Kidney epithelial cell (primary cell): ENCODE measurements at regions not wholly inside any gene's neighbourhood (a gene's known extent, or its start where the extent isn't known, plus 50 kb on each side); places are given as distances from the start of the nearest gene placed in this dataset.

Experiments used
- DNase-seq: peaks from one replicate; pipeline ENCODE4 v3.0.0-alpha.2; 2010; ENCODE audit warnings: low read depth
- H3K27me3 ChIP-seq: 2 replicates; pipeline ENCODE4 v1.6.0; 2011; ENCODE audit warnings: low read length; ENCODE audit not compliant: control insufficient read depth, insufficient read depth
- H3K36me3 ChIP-seq: 2 replicates; pipeline ENCODE4 v1.5.1; 2011; ENCODE audit warnings: low read length; ENCODE audit not compliant: control insufficient read depth, insufficient read depth
- H3K4me3 ChIP-seq: 2 replicates; pipeline ENCODE4 v1.5.1; 2011; ENCODE audit warnings: low read depth, mild to moderate bottlenecking, control low read depth, low read length
- CTCF ChIP-seq: IDR thresholded peaks from 2 replicates; pipeline ENCODE4 v1.5.1; 2011; ENCODE audit warnings: mild to moderate bottlenecking, moderate library complexity, low read length, control low read depth, inconsistent platforms; ENCODE audit not compliant: insufficient read depth, poor library complexity, severe bottlenecking

- no peak overlapping the region for H3K4me3 ChIP-seq
- no peak for DNase-seq
- no peaks in the 10 kb centered on the region for H3K27me3 ChIP-seq
- no peaks in the 10 kb centered on the region for H3K36me3 ChIP-seq
- TF ChIP-seq CTCF = no peak
Measured at GRCh38 chrX:7689791-7690412, 153.1 kb upstream of the VCX start.

GRCh38 chrX:7680181-7680580 is 162.8 kb upstream of the VCX start:
- TF ChIP-seq CTCF = no peak
- DNase-seq = no peak
- no peaks in the 10 kb centered on the region for H3K36me3 ChIP-seq
- H3K27me3 ChIP-seq = no peaks in the 10 kb centered on the region
- no peak overlapping the region for H3K4me3 ChIP-seq

GRCh38 chrX:7654316-7654715 is 188.7 kb upstream of the VCX start:
- no peak for DNase-seq
- no peak for TF ChIP-seq CTCF
- Histone ChIP-seq H3K27me3 (no peaks in the 10 kb centered on the region), H3K36me3 (no peaks in the 10 kb centered on the region), H3K4me3 (no peak overlapping the region)

GRCh38 chrX:7647831-7648230 is 195.1 kb upstream of the VCX start:
- no peak overlapping the region for H3K4me3 ChIP-seq
- no peaks in the 10 kb centered on the region for H3K36me3 ChIP-seq
- H3K27me3 ChIP-seq = no peaks in the 10 kb centered on the region
- DNase-seq = no peak
- TF ChIP-seq CTCF = no peak

- no peaks in the 10 kb centered on the region for H3K27me3 ChIP-seq
- no peaks in the 10 kb centered on the region for H3K36me3 ChIP-seq
- no peak for TF ChIP-seq CTCF
- no peak overlapping the region for H3K4me3 ChIP-seq
- DNase-seq = no peak
Measured at GRCh38 chrX:7641141-7641540, 201.8 kb upstream of the VCX start.

GRCh38 chrX:7640392-7640791 is 202.6 kb upstream of the VCX start:
- Histone ChIP-seq H3K36me3 (no peaks in the 10 kb centered on the region), H3K27me3 (no peaks in the 10 kb centered on the region), H3K4me3 (no peak overlapping the region)
- TF ChIP-seq CTCF = no peak
- DNase-seq = no peak
